Astrocyte (in vitro differentiated cells and primary cell): ENCODE measurements at regions not wholly inside any gene's neighbourhood (a gene's known extent, or its start where the extent isn't known, plus 50 kb on each side); places are given as distances from the start of the nearest gene placed in this dataset.

ENCODE experiments used
- DNase-seq: peaks from one replicate; pipeline ENCODE4 v3.0.0-alpha.2; 2010; ENCODE audit warnings: low read depth
- FAIRE-seq: peaks from 2 replicates; lab custom pipeline; 2011; peaks lifted over from hg19 to GRCh38; lab: Jason Lieb, UNC
- H2AFZ ChIP-seq: 2 replicates; pipeline ENCODE4 v1.6.0; 2012; ENCODE audit warnings: low read depth, low read length, inconsistent platforms
- H3K27ac ChIP-seq: 2 replicates; pipeline ENCODE4 v1.5.1; 2011; ENCODE audit warnings: low read depth, low read length, inconsistent platforms
- H3K27me3 ChIP-seq: 2 replicates; pipeline ENCODE4 v1.6.0; 2011; ENCODE audit warnings: low read length, inconsistent platforms; ENCODE audit not compliant: insufficient read depth
- H3K36me3 ChIP-seq: 2 replicates; pipeline ENCODE4 v1.5.1; 2011; ENCODE audit warnings: low read length, inconsistent platforms; ENCODE audit not compliant: insufficient read depth
- H3K4me1 ChIP-seq: 2 replicates; pipeline ENCODE4 v1.5.1; 2011; ENCODE audit warnings: low read length, inconsistent platforms; ENCODE audit not compliant: insufficient read depth
- H3K4me2 ChIP-seq: 2 replicates; pipeline ENCODE4 v1.6.0; 2012; ENCODE audit warnings: low read length, inconsistent platforms
- H3K4me3 ChIP-seq: 2 replicates; pipeline ENCODE4 v1.5.1; 2011; ENCODE audit warnings: low read depth, mild to moderate bottlenecking, low read length, inconsistent platforms; ENCODE audit not compliant: insufficient read depth
- H3K79me2 ChIP-seq: 2 replicates; pipeline ENCODE4 v1.6.0; 2012; ENCODE audit warnings: mild to moderate bottlenecking, low read length, inconsistent platforms; ENCODE audit not compliant: insufficient read depth
- H3K9ac ChIP-seq: 2 replicates; pipeline ENCODE4 v1.6.0; 2012; ENCODE audit warnings: mild to moderate bottlenecking, low read length, inconsistent platforms
- H3K9me3 ChIP-seq: 2 replicates; pipeline ENCODE4 v1.5.1; 2012; ENCODE audit warnings: low read depth, mild to moderate bottlenecking, low read length, inconsistent platforms; ENCODE audit not compliant: insufficient read depth
- H4K20me1 ChIP-seq: 2 replicates; pipeline ENCODE4 v1.6.0; 2012; ENCODE audit warnings: low read length, inconsistent platforms; ENCODE audit not compliant: insufficient read depth
- H3K27ac Mint-ChIP-seq: one replicate; pipeline ENCODE4 v1.8.0; 2021; ENCODE audit warnings: mild to moderate bottlenecking, mixed read lengths; ENCODE audit not compliant: unreplicated experiment
- H3K27me3 Mint-ChIP-seq: one replicate; pipeline ENCODE4 v1.8.0; 2021; ENCODE audit warnings: low read depth, mixed read lengths; ENCODE audit not compliant: unreplicated experiment
- H3K36me3 Mint-ChIP-seq: one replicate; pipeline ENCODE4 v1.8.0; 2021; ENCODE audit warnings: low read depth, mixed read lengths; ENCODE audit not compliant: unreplicated experiment
- H3K4me1 Mint-ChIP-seq: one replicate; pipeline ENCODE4 v1.8.0; 2021; ENCODE audit warnings: low read depth, mixed read lengths; ENCODE audit not compliant: unreplicated experiment
- H3K4me3 Mint-ChIP-seq: one replicate; pipeline ENCODE4 v1.8.0; 2021; ENCODE audit warnings: mild to moderate bottlenecking, moderate library complexity, mixed read lengths; ENCODE audit not compliant: unreplicated experiment
- H3K9me3 Mint-ChIP-seq: one replicate; pipeline ENCODE4 v1.8.0; 2021; ENCODE audit warnings: mild to moderate bottlenecking, mixed read lengths; ENCODE audit not compliant: unreplicated experiment
- EZH2 ChIP-seq: IDR thresholded peaks from 2 replicates; pipeline ENCODE4 v1.6.1; 2012; ENCODE audit warnings: mild to moderate bottlenecking, low read length, inconsistent platforms; ENCODE audit not compliant: insufficient read depth
- TF ChIP-seq, protein P1 (sequence below): IDR thresholded peaks from 2 replicates; pipeline ENCODE4 v1.5.1; 2011; ENCODE audit warnings: low read depth, mild to moderate bottlenecking, inconsistent platforms, low read length, moderate library complexity; ENCODE audit not compliant: insufficient read depth

DNA sequence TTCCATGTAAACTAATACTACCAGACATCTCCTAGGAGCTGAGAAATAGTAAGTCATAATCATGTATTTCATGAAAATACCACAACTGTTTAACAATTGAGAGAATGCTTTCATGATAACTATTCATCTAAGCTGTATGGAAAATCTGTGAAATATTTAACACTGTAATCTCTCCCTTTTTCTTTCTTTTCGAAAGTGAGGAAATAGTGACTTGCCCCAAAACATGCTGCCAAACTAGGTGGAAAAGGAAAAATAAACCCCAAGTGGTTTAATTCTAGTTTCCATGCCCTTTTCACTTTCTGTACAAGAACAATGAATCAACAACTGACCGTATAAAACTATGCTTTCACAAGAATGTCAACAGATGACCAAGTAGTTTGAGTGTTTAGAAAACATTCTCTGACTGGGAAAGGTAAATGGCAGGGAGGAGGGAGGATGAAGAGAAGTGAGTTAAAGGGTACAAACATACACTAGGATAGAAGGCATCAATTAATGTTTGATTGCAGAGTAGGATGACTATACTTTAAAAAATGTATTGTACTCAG, 147.5 kb upstream of the AVPR1A start:
- H3K4me2 ChIP-seq, result no peak overlapping the region
- no peaks in the 10 kb centered on the region for H3K9me3 Mint-ChIP-seq
- peaks cover 33% of the 10 kb centered on the region for H3K4me1 Mint-ChIP-seq
- no peaks in the 10 kb centered on the region for H3K79me2 ChIP-seq
- TF ChIP-seq EZH2, result no peak
- H3K36me3 Mint-ChIP-seq, result no peaks in the 10 kb centered on the region
- H3K9me3 ChIP-seq, result no peaks in the 10 kb centered on the region
- no peak overlapping the region for H3K27ac Mint-ChIP-seq
- no peaks in the 10 kb centered on the region for H3K27me3 ChIP-seq
- DNase-seq (no peak), FAIRE-seq (no peak)
- H3K4me3 Mint-ChIP-seq, result no peak overlapping the region
- no peaks in the 10 kb centered on the region for H4K20me1 ChIP-seq
- H2AFZ ChIP-seq, result no peak overlapping the region
- no peak overlapping the region for H3K27ac ChIP-seq
- H3K4me3 ChIP-seq, result no peak overlapping the region
- no peaks in the 10 kb centered on the region for H3K27me3 Mint-ChIP-seq
- H3K9ac ChIP-seq, result no peak overlapping the region
- H3K4me1 ChIP-seq, result peaks cover 26% of the 10 kb centered on the region
- no peaks in the 10 kb centered on the region for H3K36me3 ChIP-seq

DNA sequence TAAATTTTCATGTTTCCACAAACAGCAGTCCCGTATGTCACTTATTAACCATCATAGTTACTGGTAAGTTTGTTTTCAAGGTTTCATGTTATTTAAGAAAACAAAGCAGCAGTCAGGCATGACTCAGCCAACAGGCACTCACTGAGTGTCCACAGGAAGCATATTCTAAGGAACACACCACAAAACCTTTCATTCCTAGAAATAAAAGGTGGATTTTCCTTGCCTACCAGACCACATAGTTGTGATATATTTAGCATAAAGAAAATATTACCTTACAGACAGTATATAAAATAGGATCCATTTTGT, 143.3 kb upstream of the AVPR1A start:
- peak overlapping the region; percentile 16 for H3K9ac ChIP-seq
- H3K27ac Mint-ChIP-seq, result peak overlapping the region; percentile 92
- H3K4me2 ChIP-seq, result peak overlapping the region; percentile 43
- peaks cover 22% of the 10 kb centered on the region for H3K4me1 Mint-ChIP-seq
- peak overlapping the region; percentile 55 for H3K27ac ChIP-seq
- peak; percentile 72 for DNase-seq
- peaks cover 14% of the 10 kb centered on the region for H3K4me1 ChIP-seq
- no peaks in the 10 kb centered on the region for H3K36me3 ChIP-seq
- no peaks in the 10 kb centered on the region for H4K20me1 ChIP-seq
- no peaks in the 10 kb centered on the region for H3K36me3 Mint-ChIP-seq
- H3K4me3 ChIP-seq, result no peak overlapping the region
- no peak overlapping the region for H2AFZ ChIP-seq
- TF ChIP-seq EZH2, result no peak
- TF ChIP-seq, protein P1, sequence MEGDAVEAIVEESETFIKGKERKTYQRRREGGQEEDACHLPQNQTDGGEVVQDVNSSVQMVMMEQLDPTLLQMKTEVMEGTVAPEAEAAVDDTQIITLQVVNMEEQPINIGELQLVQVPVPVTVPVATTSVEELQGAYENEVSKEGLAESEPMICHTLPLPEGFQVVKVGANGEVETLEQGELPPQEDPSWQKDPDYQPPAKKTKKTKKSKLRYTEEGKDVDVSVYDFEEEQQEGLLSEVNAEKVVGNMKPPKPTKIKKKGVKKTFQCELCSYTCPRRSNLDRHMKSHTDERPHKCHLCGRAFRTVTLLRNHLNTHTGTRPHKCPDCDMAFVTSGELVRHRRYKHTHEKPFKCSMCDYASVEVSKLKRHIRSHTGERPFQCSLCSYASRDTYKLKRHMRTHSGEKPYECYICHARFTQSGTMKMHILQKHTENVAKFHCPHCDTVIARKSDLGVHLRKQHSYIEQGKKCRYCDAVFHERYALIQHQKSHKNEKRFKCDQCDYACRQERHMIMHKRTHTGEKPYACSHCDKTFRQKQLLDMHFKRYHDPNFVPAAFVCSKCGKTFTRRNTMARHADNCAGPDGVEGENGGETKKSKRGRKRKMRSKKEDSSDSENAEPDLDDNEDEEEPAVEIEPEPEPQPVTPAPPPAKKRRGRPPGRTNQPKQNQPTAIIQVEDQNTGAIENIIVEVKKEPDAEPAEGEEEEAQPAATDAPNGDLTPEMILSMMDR, result no peak
- H3K9me3 ChIP-seq, result no peaks in the 10 kb centered on the region
- H3K27me3 Mint-ChIP-seq, result no peaks in the 10 kb centered on the region
- no peak overlapping the region for H3K4me3 Mint-ChIP-seq
- H3K9me3 Mint-ChIP-seq, result no peaks in the 10 kb centered on the region
- no peak for FAIRE-seq
- H3K27me3 ChIP-seq, result no peaks in the 10 kb centered on the region
- no peaks in the 10 kb centered on the region for H3K79me2 ChIP-seq

DNA sequence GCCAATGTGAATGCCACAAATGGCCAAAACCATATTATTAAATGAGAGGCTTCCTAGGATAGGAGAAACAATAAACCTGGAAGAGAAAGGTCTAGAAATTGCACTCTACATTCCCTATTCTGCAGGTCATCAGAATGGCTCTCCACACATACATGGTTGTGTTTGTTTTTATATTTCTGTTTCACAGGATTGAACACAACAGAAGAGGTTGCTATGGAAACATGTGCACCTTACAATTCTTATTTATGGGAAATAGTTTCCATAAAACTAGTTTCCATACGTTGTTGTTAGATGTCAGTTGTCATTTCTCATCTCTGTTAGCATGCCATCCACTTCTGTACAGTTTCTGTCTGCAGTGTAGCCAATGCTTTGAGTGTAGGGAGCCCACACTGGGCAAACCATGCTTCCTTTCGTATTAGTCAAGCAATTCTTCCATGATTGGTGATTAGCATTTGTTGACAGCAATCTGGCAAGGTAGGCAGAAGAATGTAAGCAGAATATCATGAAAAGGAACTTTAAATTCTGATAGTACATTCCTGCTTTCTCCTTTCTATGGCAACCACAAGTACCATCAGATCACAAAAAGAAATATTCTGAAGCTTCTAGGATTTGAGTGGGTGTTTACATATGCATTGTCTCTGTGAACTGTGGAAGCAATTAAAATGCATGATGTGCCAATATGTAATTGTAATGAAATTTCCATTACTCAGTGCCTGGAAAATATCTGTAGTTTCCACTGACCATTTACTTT, 141.6 kb upstream of the AVPR1A start:
- Histone ChIP-seq H2AFZ (no peak overlapping the region), H3K9me3 (no peaks in the 10 kb centered on the region), H3K4me3 (no peak overlapping the region), H3K27me3 (no peaks in the 10 kb centered on the region), H3K9ac (no peak overlapping the region), H3K36me3 (no peaks in the 10 kb centered on the region), H3K4me1 (peaks cover 14% of the 10 kb centered on the region), H3K4me2 (no peak overlapping the region), H3K27ac (no peak overlapping the region), H4K20me1 (no peaks in the 10 kb centered on the region), H3K79me2 (no peaks in the 10 kb centered on the region)
- Mint-ChIP-seq H3K36me3 (no peaks in the 10 kb centered on the region), H3K27ac (peak overlapping the region; percentile 92), H3K9me3 (no peaks in the 10 kb centered on the region), H3K4me1 (peaks cover 19% of the 10 kb centered on the region), H3K27me3 (peaks cover 3% of the 10 kb centered on the region), H3K4me3 (no peak overlapping the region)
- TF ChIP-seq, protein P1, result no peak
- no peak for TF ChIP-seq EZH2
- FAIRE-seq (no peak), DNase-seq (no peak)
